HepG2 (cell line): ENCODE measurements at regions not wholly inside any gene's neighbourhood (a gene's known extent, or its start where the extent isn't known, plus 50 kb on each side); places are given as distances from the start of the nearest gene placed in this dataset.
A peak's percentile ranks its signal among the peaks of the same experiment; 100 is the strongest.

Experiments
- ATAC-seq: fragments of 200-7000 bp; cut with Tn5 transposase; 3 replicates; pipeline ENCODE4 v1.9.1; 2020; ENCODE audit warnings: mild to moderate bottlenecking, moderate library complexity
- BruUV-seq: library from RNA; stranded (reverse); fragments of 400-500 nt; replicated peaks from 2 replicates; lab custom pipeline; 2021; lab: Mats Ljungman, UMichigan
- CTCF ChIA-PET: fragments of 300-600 bp; formaldehyde crosslinking; extraction: SDS; loops from one replicate; lab custom pipeline; 2021; ENCODE audit warnings: low total read pairs, inconsistent platforms, low intra/inter-chr PET ratio; lab: Yijun Ruan, JAX
- POLR2A ChIA-PET: fragments of 350-600 bp; sonication (Branson Sonifier 250); formaldehyde crosslinking; loops from one replicate; lab custom pipeline; 2020; ENCODE audit warnings: antibody characterized with exemption, inconsistent platforms; lab: Yijun Ruan, JAX
- DNase-seq: peaks from one replicate; pipeline ENCODE4 v3.0.0-alpha.2; 2015; ENCODE audit warnings: low spot score
- FAIRE-seq: peaks from 3 replicates; lab custom pipeline; 2011; peaks lifted over from hg19 to GRCh38; lab: Jason Lieb, UNC
- H2AFZ ChIP-seq: one replicate; pipeline ENCODE4 v1.6.1; 2011; ENCODE audit warnings: low read length, inconsistent platforms
- H3K27ac ChIP-seq: fragments of 300-600 bp; 3 replicates; pipeline ENCODE4 v1.8.0; 2011; ENCODE audit warnings: mixed run types, mild to moderate bottlenecking, mixed read lengths, low read length, inconsistent platforms; ENCODE audit not compliant: insufficient read depth; ENCODE audit errors: extremely low read length
- H3K27me3 ChIP-seq, 2 experiments: fragments of 200-600 bp in 1 of 2; 2 replicates in 1 of 2; 3 replicates in 1 of 2; pipeline versions ENCODE4 v1.6.0 to v1.8.0; 2011; ENCODE audit warnings: low read length in 2 of 2, mild to moderate bottlenecking in 2 of 2, moderate library complexity in 2 of 2, inconsistent platforms in 1 of 2; ENCODE audit not compliant: insufficient read depth in 2 of 2, control insufficient read depth in 1 of 2
- H3K36me3 ChIP-seq, 2 experiments: fragments of 200-600 bp in 1 of 2; replicated peaks in 1 of 2; 2 replicates in 1 of 2; 3 replicates in 1 of 2; pipeline versions ENCODE4 v1.5.1 to v1.8.0; 2011; ENCODE audit warnings: low read length in 2 of 2, inconsistent platforms in 1 of 2; ENCODE audit not compliant: insufficient read depth in 2 of 2, control insufficient read depth in 1 of 2
- H3K4me1 ChIP-seq: 2 replicates; pipeline ENCODE4 v1.5.1; 2012; ENCODE audit warnings: low read length, inconsistent platforms; ENCODE audit not compliant: insufficient read depth
- H3K4me2 ChIP-seq: 2 replicates; pipeline ENCODE4 v1.6.0; 2011; ENCODE audit warnings: low read depth, low read length, inconsistent platforms
- H3K4me3 ChIP-seq, 3 experiments: fragments of 200-600 bp in 1 of 3; sonication (generic), shearing (Covaris generic) in 1 of 3; replicated peaks in 1 of 3; 2 replicates each; pipeline ENCODE4 v1.5.1; 2011 to 2016; ENCODE audit warnings: low read length in 3 of 3, inconsistent platforms in 2 of 3, low read depth in 2 of 3, mild to moderate bottlenecking in 2 of 3, control low read depth in 1 of 3, mixed read lengths in 1 of 3; ENCODE audit not compliant: insufficient read depth in 1 of 3
- H3K79me2 ChIP-seq: one replicate; pipeline ENCODE4 v1.6.1; 2011; ENCODE audit warnings: low read length, inconsistent platforms; ENCODE audit not compliant: insufficient read depth
- H3K9ac ChIP-seq: 2 replicates; pipeline ENCODE4 v1.6.0; 2011; ENCODE audit warnings: mild to moderate bottlenecking, low read depth, low read length, inconsistent platforms; ENCODE audit not compliant: insufficient read depth
- H3K9me3 ChIP-seq: 2 replicates; pipeline ENCODE4 v1.5.1; 2012; ENCODE audit warnings: mild to moderate bottlenecking, low read length
- H4K20me1 ChIP-seq: 2 replicates; pipeline ENCODE4 v1.6.0; 2011; ENCODE audit warnings: inconsistent platforms, mild to moderate bottlenecking, low read length, moderate library complexity; ENCODE audit not compliant: insufficient read depth
- KLF13 ChIP-seq: sonication (generic); formaldehyde crosslinking; IDR thresholded peaks from 2 replicates; pipeline ENCODE4 v1.4.0; 2020; ENCODE audit warnings: mild to moderate bottlenecking, missing genetic modification reagents
- MNT ChIP-seq: fragments of 450-650 bp; IDR thresholded peaks from 2 replicates; pipeline ENCODE4 v1.6.1; 2016
- RAD51 ChIP-seq: fragments of 450-650 bp; IDR thresholded peaks from 2 replicates; pipeline ENCODE4 v1.6.1; 2016; ENCODE audit warnings: borderline replicate concordance
- ZBTB14 ChIP-seq: sonication (generic); formaldehyde crosslinking; IDR thresholded peaks from 2 replicates; pipeline ENCODE4 v1.4.0; 2020; ENCODE audit warnings: missing genetic modification reagents
- ZBTB7B ChIP-seq: sonication (generic); formaldehyde crosslinking; IDR thresholded peaks from 2 replicates; pipeline ENCODE4 v1.4.0; 2020; ENCODE audit warnings: missing genetic modification reagents
- ZFAT ChIP-seq: sonication (generic); formaldehyde crosslinking; conservative IDR thresholded peaks from 2 replicates; pipeline ENCODE4 v1.8.1; 2023; ENCODE audit warnings: missing genetic modification reagents, inconsistent platforms
- ZNF354B ChIP-seq: sonication (generic); formaldehyde crosslinking; IDR thresholded peaks from 2 replicates; pipeline ENCODE4 v1.8.0; 2022; ENCODE audit warnings: mild to moderate bottlenecking, missing genetic modification reagents
- ZNF547 ChIP-seq: sonication (generic); formaldehyde crosslinking; IDR thresholded peaks from 2 replicates; pipeline ENCODE4 v1.5.1; 2020; ENCODE audit warnings: mild to moderate bottlenecking, missing genetic modification reagents
- WGBS: methylation state at CpG from one replicate; pipeline ENCODE4 v1.1.6; 2017; ENCODE audit warnings: low lambda C conversion rate; 5-methylcytosine and 5-hydroxymethylcytosine counted together
- in situ Hi-C: cut with HindIII; loops from 2 replicates; pipeline ENCODE4 v1.10.0; 2017; ENCODE audit warnings: low pct_unique_long_range_greater_than_20kb; ENCODE audit not compliant: extremely low pct_ligation_motif_present
- intact Hi-C: fragments of 100-400 bp; cut with micrococcal nuclease; formaldehyde crosslinking; loops from one replicate; pipeline ENCODE4 v1.10.0; 2022; ENCODE audit not compliant: unreplicated experiment

- Histone ChIP-seq H3K79me2 (no peaks in the 10 kb centered on the region), H3K9me3 (no peaks in the 10 kb centered on the region), H3K27ac (no peak overlapping the region), H2AFZ (no peak overlapping the region), H3K4me3 (no peak overlapping the region), H3K4me2 (no peak overlapping the region), H3K4me1 (no peaks in the 10 kb centered on the region), H4K20me1 (no peaks in the 10 kb centered on the region), H3K36me3 (no peaks in the 10 kb centered on the region), H3K27me3 (no peaks in the 10 kb centered on the region), H3K9ac (no peak overlapping the region)
- CTCF ChIA-PET: no interaction called here
- WGBS: 0% methylated on average over 3 of the region's 3 CpGs
- no peak for DNase-seq
- BruUV-seq: no TSS peak
- in situ Hi-C loops (no loop called here), intact Hi-C loops (no loop called here)
- TF ChIP-seq RAD51 (no peak), MNT (peak; percentile 80)
- no peak for ATAC-seq
- POLR2A ChIA-PET: no interaction called here
- FAIRE-seq: no peak
Observed at GRCh38 chr3:13712682-13713180, 163.8 kb downstream of the FBLN2 start.

GRCh38 chr3:13711911-13712650 lies 163.2 kb downstream of the FBLN2 start:
- ATAC-seq: no peak
- no peaks in the 10 kb centered on the region for H3K79me2 ChIP-seq
- no peak for DNase-seq
- intact Hi-C loops: no loop called here
- BruUV-seq: no TSS peak
- no peaks in the 10 kb centered on the region for H4K20me1 ChIP-seq
- ChIA-PET CTCF (no interaction called here), POLR2A (no interaction called here)
- H3K27ac ChIP-seq: no peak overlapping the region
- no peak overlapping the region for H3K9ac ChIP-seq
- WGBS: 2% methylated on average over 9 of the region's 9 CpGs
- H2AFZ ChIP-seq: no peak overlapping the region
- no peaks in the 10 kb centered on the region for H3K27me3 ChIP-seq
- H3K36me3 ChIP-seq: no peaks in the 10 kb centered on the region
- H3K4me2 ChIP-seq: no peak overlapping the region
- no peaks in the 10 kb centered on the region for H3K9me3 ChIP-seq
- FAIRE-seq: no peak
- no peak overlapping the region for H3K4me3 ChIP-seq
- TF ChIP-seq ZBTB7B (CRISPR knock-in tag) (no peak), ZNF547 (CRISPR knock-in tag) (no peak), ZNF354B (CRISPR knock-in tag) (no peak), ZFAT (CRISPR knock-in tag) (no peak), ZBTB14 (no peak), KLF13 (CRISPR knock-in tag) (no peak)
- in situ Hi-C loops: no loop called here
- H3K4me1 ChIP-seq: no peaks in the 10 kb centered on the region
